ENCODE measurements at regions not wholly inside any gene's neighbourhood (a gene's known extent, or its start where the extent isn't known, plus 50 kb on each side); places are given as distances from the start of the nearest gene placed in this dataset.

DNA sequence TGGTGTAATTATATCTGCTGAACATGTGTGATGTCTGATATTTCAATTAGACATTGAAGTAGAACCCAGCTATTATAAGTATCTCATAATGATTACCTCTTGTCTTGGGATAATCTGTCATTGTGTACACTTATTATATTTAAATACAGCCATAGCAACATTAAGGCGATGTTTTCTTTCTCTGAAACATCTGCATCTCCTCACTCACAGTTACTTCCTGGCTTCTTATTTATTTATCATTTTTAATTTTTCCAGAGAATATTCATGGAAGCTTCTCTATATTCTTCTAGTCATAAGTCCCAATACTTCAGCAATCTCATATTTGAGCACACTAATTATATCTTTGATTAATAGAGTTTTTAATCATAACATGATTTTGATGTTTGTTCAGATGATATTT, 103.8 kb upstream of the FBN2 start:
- TF ChIP-seq, protein P1, sequence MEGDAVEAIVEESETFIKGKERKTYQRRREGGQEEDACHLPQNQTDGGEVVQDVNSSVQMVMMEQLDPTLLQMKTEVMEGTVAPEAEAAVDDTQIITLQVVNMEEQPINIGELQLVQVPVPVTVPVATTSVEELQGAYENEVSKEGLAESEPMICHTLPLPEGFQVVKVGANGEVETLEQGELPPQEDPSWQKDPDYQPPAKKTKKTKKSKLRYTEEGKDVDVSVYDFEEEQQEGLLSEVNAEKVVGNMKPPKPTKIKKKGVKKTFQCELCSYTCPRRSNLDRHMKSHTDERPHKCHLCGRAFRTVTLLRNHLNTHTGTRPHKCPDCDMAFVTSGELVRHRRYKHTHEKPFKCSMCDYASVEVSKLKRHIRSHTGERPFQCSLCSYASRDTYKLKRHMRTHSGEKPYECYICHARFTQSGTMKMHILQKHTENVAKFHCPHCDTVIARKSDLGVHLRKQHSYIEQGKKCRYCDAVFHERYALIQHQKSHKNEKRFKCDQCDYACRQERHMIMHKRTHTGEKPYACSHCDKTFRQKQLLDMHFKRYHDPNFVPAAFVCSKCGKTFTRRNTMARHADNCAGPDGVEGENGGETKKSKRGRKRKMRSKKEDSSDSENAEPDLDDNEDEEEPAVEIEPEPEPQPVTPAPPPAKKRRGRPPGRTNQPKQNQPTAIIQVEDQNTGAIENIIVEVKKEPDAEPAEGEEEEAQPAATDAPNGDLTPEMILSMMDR (IDR thresholded peaks at IDR 0.05): no peak
- no peak for TF ChIP-seq POLR2A (IDR thresholded peaks at IDR 0.05)

Measured in esophagus squamous epithelium (tissue), 4 donors.